ENCODE measurements at regions not wholly inside any gene's neighbourhood (a gene's known extent, or its start where the extent isn't known, plus 50 kb on each side); places are given as distances from the start of the nearest gene placed in this dataset.
A peak's percentile ranks its signal among the peaks of the same experiment; 100 is the strongest.

- H2BK12ac ChIP-seq (ENCODE audit: low read length) = no peak overlapping the region
- no peaks in the 10 kb centered on the region for H3K36me3 ChIP-seq (ENCODE audit: control insufficient read depth in 1 of 2, insufficient read depth in 2 of 2, low read length in 2 of 2)
- H4K8ac ChIP-seq (ENCODE audit: low read depth, low read length) = no peak overlapping the region
- no peak overlapping the region for H3K9ac ChIP-seq (ENCODE audit: low read length)
- H3K79me2 ChIP-seq (ENCODE audit: control insufficient read depth, insufficient read depth, low read length, poor library complexity) = peaks cover 1% of the 10 kb centered on the region
- no peak overlapping the region for H3K4me2 ChIP-seq (ENCODE audit: low read length)
- H4K91ac ChIP-seq (ENCODE audit: low read depth, low read length) = no peak overlapping the region
- H3K9me3 ChIP-seq (ENCODE audit: insufficient read depth, low read depth, low read length) = peaks cover 3% of the 10 kb centered on the region
- H2BK120ac ChIP-seq (ENCODE audit: insufficient read depth, low read length, poor library complexity) = no peak overlapping the region
- H3K79me1 ChIP-seq (ENCODE audit: low read length) = no peaks in the 10 kb centered on the region
- no peak overlapping the region for H3K14ac ChIP-seq (ENCODE audit: low read length)
- no peak overlapping the region for H4K12ac ChIP-seq (ENCODE audit: low read depth, low read length)
- H2AFZ ChIP-seq (ENCODE audit: insufficient read depth, low read length, poor library complexity) = no peak overlapping the region
- H2AK5ac ChIP-seq (ENCODE audit: low read length) = no peak overlapping the region
- no peak overlapping the region for H3K4ac ChIP-seq (ENCODE audit: low read depth, low read length)
- H3K23ac ChIP-seq (ENCODE audit: low read length) = no peak overlapping the region
- no peak overlapping the region for H3K18ac ChIP-seq (ENCODE audit: low read length)
- no peaks in the 10 kb centered on the region for H3K27me3 ChIP-seq (ENCODE audit: insufficient read depth, low read length)
- no peak overlapping the region for H3K4me3 ChIP-seq (ENCODE audit: low read depth, low read length)
- peaks cover 5 to 8% of the 10 kb centered on the region in 2 experiments for H3K4me1 ChIP-seq (ENCODE audit: control insufficient read depth in 1 of 2, insufficient read depth in 2 of 2, low read length in 2 of 2)
- no peak overlapping the region for H3K27ac ChIP-seq (ENCODE audit: low read depth, low read length)
- no peak overlapping the region for H2BK5ac ChIP-seq (ENCODE audit: low read depth, low read length, poor library complexity)
- WGBS (ENCODE audit: extremely low coverage, insufficient coverage, insufficient read length) = no CpG with 5 or more reads among the region's 3 CpGs
- no peak for DNase-seq
Measured at GRCh38 chr18:22783245-22783644, 149.9 kb upstream of the RBBP8 start.

- peaks cover 3% of the 10 kb centered on the region for H3K9me3 ChIP-seq (ENCODE audit: insufficient read depth, low read depth, low read length)
- H2AFZ ChIP-seq (ENCODE audit: insufficient read depth, low read length, poor library complexity) = no peak overlapping the region
- no peaks in the 10 kb centered on the region for H3K79me1 ChIP-seq (ENCODE audit: low read length)
- H3K79me2 ChIP-seq (ENCODE audit: control insufficient read depth, insufficient read depth, low read length, poor library complexity) = peaks cover 1% of the 10 kb centered on the region
- no peak overlapping the region for H2BK12ac ChIP-seq (ENCODE audit: low read length)
- H3K9ac ChIP-seq (ENCODE audit: low read length) = no peak overlapping the region
- no peak overlapping the region for H3K18ac ChIP-seq (ENCODE audit: low read length)
- no peak overlapping the region for H2BK5ac ChIP-seq (ENCODE audit: low read depth, low read length, poor library complexity)
- peaks cover 5 to 8% of the 10 kb centered on the region in 2 experiments for H3K4me1 ChIP-seq (ENCODE audit: control insufficient read depth in 1 of 2, insufficient read depth in 2 of 2, low read length in 2 of 2)
- no peak overlapping the region for H3K4me2 ChIP-seq (ENCODE audit: low read length)
- H3K4me3 ChIP-seq (ENCODE audit: low read depth, low read length) = no peak overlapping the region
- no peaks in the 10 kb centered on the region for H3K27me3 ChIP-seq (ENCODE audit: insufficient read depth, low read length)
- H2BK120ac ChIP-seq (ENCODE audit: insufficient read depth, low read length, poor library complexity) = no peak overlapping the region
- no peak overlapping the region for H3K4ac ChIP-seq (ENCODE audit: low read depth, low read length)
- no peak overlapping the region for H3K27ac ChIP-seq (ENCODE audit: low read depth, low read length)
- H2AK5ac ChIP-seq (ENCODE audit: low read length) = no peak overlapping the region
- no peak overlapping the region for H4K12ac ChIP-seq (ENCODE audit: low read depth, low read length)
- no peak overlapping the region for H4K91ac ChIP-seq (ENCODE audit: low read depth, low read length)
- no peak overlapping the region for H3K23ac ChIP-seq (ENCODE audit: low read length)
- no peak overlapping the region for H4K8ac ChIP-seq (ENCODE audit: low read depth, low read length)
- H3K36me3 ChIP-seq (ENCODE audit: control insufficient read depth in 1 of 2, insufficient read depth in 2 of 2, low read length in 2 of 2) = no peaks in the 10 kb centered on the region
- DNase-seq = peak in 1 of 2 donors; percentile 16
- H3K14ac ChIP-seq (ENCODE audit: low read length) = no peak overlapping the region
- WGBS (ENCODE audit: extremely low coverage, insufficient coverage, insufficient read length) = no CpG with 5 or more reads among the region's 4 CpGs
Measured at GRCh38 chr18:22783662-22784076, 149.5 kb upstream of the RBBP8 start.

GRCh38 chr18:22789052-22789451, 144.1 kb upstream of the RBBP8 start:
- no peaks in the 10 kb centered on the region for H3K36me3 ChIP-seq (ENCODE audit: control insufficient read depth in 1 of 2, insufficient read depth in 2 of 2, low read length in 2 of 2)
- no peak overlapping the region for H2BK120ac ChIP-seq (ENCODE audit: insufficient read depth, low read length, poor library complexity)
- H3K4me2 ChIP-seq (ENCODE audit: low read length) = no peak overlapping the region
- DNase-seq = no peak
- H3K23ac ChIP-seq (ENCODE audit: low read length) = no peak overlapping the region
- H4K12ac ChIP-seq (ENCODE audit: low read depth, low read length) = no peak overlapping the region
- H4K8ac ChIP-seq (ENCODE audit: low read depth, low read length) = no peak overlapping the region
- no peak overlapping the region for H3K4ac ChIP-seq (ENCODE audit: low read depth, low read length)
- no peak overlapping the region for H3K27ac ChIP-seq (ENCODE audit: low read depth, low read length)
- no peak overlapping the region for H2BK5ac ChIP-seq (ENCODE audit: low read depth, low read length, poor library complexity)
- H3K4me1 ChIP-seq (ENCODE audit: control insufficient read depth in 1 of 2, insufficient read depth in 2 of 2, low read length in 2 of 2) = peaks cover 2 to 3% of the 10 kb centered on the region in 2 experiments
- H2BK12ac ChIP-seq (ENCODE audit: low read length) = no peak overlapping the region
- peaks cover 3% of the 10 kb centered on the region for H3K9me3 ChIP-seq (ENCODE audit: insufficient read depth, low read depth, low read length)
- no peak overlapping the region for H3K18ac ChIP-seq (ENCODE audit: low read length)
- no CpG with 5 or more reads among the region's 2 CpGs for WGBS (ENCODE audit: extremely low coverage, insufficient coverage, insufficient read length)
- no peak overlapping the region for H4K91ac ChIP-seq (ENCODE audit: low read depth, low read length)
- H3K27me3 ChIP-seq (ENCODE audit: insufficient read depth, low read length) = no peaks in the 10 kb centered on the region
- no peaks in the 10 kb centered on the region for H3K79me1 ChIP-seq (ENCODE audit: low read length)
- H2AFZ ChIP-seq (ENCODE audit: insufficient read depth, low read length, poor library complexity) = no peak overlapping the region
- H3K79me2 ChIP-seq (ENCODE audit: control insufficient read depth, insufficient read depth, low read length, poor library complexity) = peaks cover 1% of the 10 kb centered on the region
- no peak overlapping the region for H3K14ac ChIP-seq (ENCODE audit: low read length)
- no peak overlapping the region for H2AK5ac ChIP-seq (ENCODE audit: low read length)
- no peak overlapping the region for H3K4me3 ChIP-seq (ENCODE audit: low read depth, low read length)
- no peak overlapping the region for H3K9ac ChIP-seq (ENCODE audit: low read length)

GRCh38 chr18:22789600-22789999, 143.5 kb upstream of the RBBP8 start:
- Histone ChIP-seq H3K27me3 (ENCODE audit: insufficient read depth, low read length) (no peaks in the 10 kb centered on the region), H3K4me1 (ENCODE audit: control insufficient read depth in 1 of 2, insufficient read depth in 2 of 2, low read length in 2 of 2) (peaks cover 0 to 2% of the 10 kb centered on the region in 2 experiments), H3K4me3 (ENCODE audit: low read depth, low read length) (no peak overlapping the region), H3K79me1 (ENCODE audit: low read length) (no peaks in the 10 kb centered on the region), H3K27ac (ENCODE audit: low read depth, low read length) (no peak overlapping the region), H2AFZ (ENCODE audit: insufficient read depth, low read length, poor library complexity) (no peak overlapping the region), H4K12ac (ENCODE audit: low read depth, low read length) (no peak overlapping the region), H4K8ac (ENCODE audit: low read depth, low read length) (no peak overlapping the region), H3K23ac (ENCODE audit: low read length) (no peak overlapping the region), H3K4ac (ENCODE audit: low read depth, low read length) (no peak overlapping the region), H2AK5ac (ENCODE audit: low read length) (no peak overlapping the region), H2BK5ac (ENCODE audit: low read depth, low read length, poor library complexity) (no peak overlapping the region), H2BK120ac (ENCODE audit: insufficient read depth, low read length, poor library complexity) (no peak overlapping the region), H3K36me3 (ENCODE audit: control insufficient read depth in 1 of 2, insufficient read depth in 2 of 2, low read length in 2 of 2) (no peaks in the 10 kb centered on the region), H4K91ac (ENCODE audit: low read depth, low read length) (no peak overlapping the region), H3K14ac (ENCODE audit: low read length) (no peak overlapping the region), H2BK12ac (ENCODE audit: low read length) (no peak overlapping the region), H3K18ac (ENCODE audit: low read length) (no peak overlapping the region), H3K9ac (ENCODE audit: low read length) (no peak overlapping the region), H3K4me2 (ENCODE audit: low read length) (no peak overlapping the region), H3K79me2 (ENCODE audit: control insufficient read depth, insufficient read depth, low read length, poor library complexity) (no peaks in the 10 kb centered on the region), H3K9me3 (ENCODE audit: insufficient read depth, low read depth, low read length) (no peaks in the 10 kb centered on the region)
- no peak for DNase-seq
- no CpG with 5 or more reads among the region's 5 CpGs for WGBS (ENCODE audit: extremely low coverage, insufficient coverage, insufficient read length)

Data from trophoblast cell (in vitro differentiated cells and primary cell).